CD1c-positive myeloid dendritic cell (primary cell): ENCODE measurements at regions not wholly inside any gene's neighbourhood (a gene's known extent, or its start where the extent isn't known, plus 50 kb on each side); places are given as distances from the start of the nearest gene placed in this dataset.

Experiments used
- DNase-seq: peaks from one replicate; pipeline ENCODE4 v3.0.0-alpha.2; 2016; ENCODE audit errors: extremely low spot score

DNA sequence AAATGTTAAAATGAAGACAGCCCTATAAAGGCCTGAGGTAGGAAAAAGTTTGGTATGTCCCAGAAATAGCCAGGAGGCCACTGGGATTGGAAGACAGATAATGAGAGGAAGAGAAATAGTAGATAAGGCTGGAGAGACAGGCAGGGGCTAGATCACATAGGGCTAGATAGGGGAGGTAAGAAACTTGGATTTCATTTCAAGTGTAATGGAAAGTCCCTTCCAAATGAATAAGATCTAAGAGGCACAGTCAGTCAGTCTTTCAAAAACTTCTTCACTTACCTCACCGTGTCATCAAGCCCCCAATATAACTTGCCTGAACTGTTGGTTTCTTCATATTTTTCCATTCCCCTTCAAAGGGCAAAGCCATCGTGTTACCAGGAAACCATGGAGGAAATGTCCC, 121.8 kb downstream of the SPCS3 start:
- no peak for DNase-seq

DNA sequence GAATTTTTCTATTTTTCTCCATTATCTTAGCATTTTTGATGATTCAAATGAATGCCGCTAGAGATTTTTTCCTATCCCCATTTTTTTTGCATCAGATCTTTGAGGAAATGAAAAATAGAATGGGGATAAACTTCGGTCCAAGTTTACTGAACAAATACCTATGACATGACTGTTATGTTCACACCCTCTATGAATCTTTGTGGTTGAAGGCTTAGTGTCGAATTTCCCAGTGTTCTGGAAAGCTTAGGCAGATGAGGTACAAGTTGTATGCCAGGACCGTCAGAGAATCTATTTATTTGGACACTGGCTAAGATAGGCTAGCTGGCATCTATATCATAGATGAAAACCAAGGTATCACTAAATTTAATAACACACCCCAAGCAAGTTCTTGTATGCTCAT, 123.4 kb downstream of the SPCS3 start:
- DNase-seq, result no peak

DNA sequence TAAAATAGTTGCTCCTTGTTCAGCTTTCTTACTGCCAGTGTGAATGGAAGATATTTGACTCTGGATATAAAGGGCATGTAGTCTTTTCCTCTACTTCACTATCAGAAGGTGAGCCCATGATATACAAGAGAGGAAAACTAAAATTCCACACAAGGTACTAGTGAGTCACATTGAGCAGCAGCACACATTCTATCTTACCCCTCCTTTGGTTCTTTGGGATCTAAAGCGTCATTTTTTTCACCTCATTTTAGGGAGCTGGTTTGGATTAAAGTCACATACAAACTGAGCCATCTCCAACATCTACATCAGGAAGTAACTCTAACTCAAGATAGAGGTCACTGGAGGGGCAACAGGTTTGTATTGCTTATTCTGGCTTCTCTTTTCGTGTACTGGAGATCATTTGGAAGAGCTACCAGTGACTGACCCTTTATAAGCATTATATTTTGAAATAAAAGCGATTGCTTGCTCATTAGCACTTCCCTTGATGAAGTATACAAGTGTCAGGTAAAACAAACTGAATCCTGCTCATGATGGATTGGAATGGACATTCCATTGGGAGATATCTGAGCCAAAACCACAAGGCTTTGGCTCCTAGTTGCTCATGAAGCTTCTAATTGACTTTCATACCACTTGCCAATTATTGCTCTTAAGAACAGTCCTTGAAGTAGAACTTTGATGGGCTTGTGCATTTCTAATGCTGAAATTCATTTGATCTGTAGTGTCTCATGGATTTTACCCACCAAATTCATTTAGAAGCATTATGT, 124.1 kb downstream of the SPCS3 start:
- DNase-seq, result no peak

DNA sequence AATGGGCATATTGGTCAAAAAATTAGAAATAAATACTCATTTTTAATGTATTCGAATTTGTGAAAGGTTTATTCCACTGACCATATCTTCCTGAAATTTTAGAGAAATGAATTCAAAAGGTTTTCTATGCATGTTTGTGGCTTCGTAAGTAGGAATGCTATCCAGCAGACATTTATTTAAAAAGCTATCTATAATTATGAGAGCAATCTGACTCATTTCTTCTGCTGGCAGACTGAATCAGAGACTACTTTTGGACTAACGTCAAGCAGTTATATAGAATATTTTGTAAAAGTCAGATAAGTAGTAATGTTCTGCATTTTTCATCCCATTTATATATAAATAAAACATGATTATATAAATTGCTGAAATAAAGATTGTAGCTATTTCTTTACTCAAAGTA, 125.0 kb downstream of the SPCS3 start:
- no peak for DNase-seq

DNA sequence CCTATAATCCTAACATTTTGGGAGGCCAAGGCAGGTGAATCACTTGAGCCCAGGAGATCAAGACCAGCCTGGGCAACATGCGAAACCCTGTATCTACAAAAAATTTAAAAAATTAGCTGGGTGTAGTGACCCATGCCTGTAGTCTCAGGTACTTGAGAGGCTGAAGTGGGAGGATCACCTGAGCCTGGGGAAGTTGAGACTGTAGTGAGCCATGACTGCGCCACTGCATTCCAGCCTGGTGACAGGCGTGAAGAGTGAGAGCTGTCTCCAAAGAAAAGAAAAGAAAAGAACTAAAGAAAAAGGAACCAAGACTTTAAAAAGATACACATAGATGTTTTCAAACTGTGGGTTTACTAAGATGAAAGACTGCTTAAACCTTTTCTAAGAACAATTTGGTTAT, 129.0 kb downstream of the SPCS3 start:
- no peak for DNase-seq

DNA sequence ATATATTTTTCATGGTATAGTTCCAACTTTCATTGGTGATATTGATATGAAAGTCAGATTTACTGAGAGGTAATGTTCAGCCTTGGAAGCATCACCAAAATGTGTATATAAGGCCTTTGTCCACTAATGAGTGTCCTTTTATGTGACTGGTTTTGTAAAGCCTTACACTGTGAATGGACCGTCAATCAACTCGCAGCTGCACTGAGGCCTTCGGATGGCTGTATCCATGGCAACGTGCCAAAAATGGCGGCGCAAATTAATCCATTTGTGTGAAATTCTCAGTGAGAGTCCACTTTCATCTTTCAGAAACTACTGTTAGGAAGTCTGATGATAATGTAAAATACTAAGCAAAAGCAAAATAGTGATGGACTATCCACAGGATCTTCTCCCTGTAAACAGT, 131.7 kb downstream of the SPCS3 start:
- no peak for DNase-seq

DNA sequence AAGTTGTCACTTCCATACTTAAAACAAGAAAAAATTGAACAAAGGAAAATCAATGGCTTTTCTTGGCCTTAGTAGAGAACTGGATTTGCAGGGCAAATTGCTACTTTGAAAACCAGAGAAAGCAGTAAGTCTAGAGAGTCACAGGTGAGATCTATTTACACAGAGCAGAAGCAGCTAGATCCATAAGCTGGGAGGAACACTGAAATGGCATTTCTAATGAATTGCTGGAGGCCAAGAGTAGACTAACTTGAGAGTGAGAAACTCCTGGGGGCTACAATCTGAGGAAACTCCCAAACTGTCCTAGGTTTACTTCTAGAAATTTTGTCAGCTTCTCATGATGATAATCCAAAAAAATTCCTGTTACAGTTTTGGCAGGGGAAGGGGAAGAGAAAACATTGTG, 133.3 kb downstream of the SPCS3 start:
- DNase-seq, result no peak

DNA sequence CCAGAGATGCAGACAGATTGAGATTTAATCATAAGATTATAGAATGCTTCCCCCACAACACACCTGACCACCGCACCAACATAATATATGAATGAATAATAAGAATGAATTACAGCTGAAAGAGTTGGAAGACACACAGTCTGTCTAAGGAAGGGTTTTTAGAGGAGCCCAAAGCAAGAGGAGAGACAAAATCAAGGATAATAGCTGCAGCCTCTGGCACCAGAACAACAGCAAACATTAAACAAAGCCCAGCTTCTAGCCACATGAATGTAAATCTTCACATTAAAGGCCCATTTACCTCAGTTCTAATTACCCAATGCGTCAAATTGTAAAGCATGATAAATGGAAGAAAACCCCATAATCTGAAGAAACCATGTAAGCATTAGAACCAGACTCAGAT, 133.9 kb downstream of the SPCS3 start:
- DNase-seq, result no peak

DNA sequence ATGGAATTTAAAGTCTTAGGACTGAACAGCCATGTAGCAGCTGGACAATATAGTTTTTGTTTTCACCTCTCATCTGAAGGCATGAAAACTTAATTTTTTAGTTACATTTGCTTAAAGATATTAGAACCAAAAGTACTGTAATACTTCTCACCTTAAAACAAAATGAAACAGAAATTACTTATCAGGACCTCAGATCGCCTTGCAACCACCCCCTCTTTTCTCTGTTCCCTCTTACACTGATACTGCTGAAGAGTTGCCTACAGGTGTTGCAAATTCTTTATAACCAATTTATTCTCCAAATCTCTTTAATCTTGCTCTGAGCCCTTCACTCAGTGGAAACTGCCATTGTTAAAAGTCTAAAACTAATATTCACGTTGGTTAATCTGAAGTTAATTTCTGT, 145.0 kb downstream of the SPCS3 start:
- DNase-seq, result no peak

DNA sequence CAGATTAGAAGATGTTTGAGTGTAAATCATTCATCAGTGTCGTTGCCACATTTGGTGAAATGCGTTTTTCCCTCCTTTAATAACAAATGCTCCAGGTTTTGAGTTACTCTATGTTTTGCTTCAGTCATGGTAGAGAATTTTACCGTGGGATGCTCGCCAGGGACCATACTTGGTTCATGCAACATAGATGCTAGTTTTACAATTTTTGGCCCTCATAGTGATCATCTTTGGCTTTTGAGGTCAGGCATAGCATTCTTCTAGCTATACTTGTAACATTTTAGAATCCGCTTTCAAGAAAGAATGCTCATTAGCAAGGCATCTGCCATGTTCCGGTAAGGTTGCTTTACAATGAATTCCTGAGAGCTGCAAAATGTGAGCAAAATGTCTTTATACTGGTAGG, 147.2 kb downstream of the SPCS3 start:
- no peak for DNase-seq

DNA sequence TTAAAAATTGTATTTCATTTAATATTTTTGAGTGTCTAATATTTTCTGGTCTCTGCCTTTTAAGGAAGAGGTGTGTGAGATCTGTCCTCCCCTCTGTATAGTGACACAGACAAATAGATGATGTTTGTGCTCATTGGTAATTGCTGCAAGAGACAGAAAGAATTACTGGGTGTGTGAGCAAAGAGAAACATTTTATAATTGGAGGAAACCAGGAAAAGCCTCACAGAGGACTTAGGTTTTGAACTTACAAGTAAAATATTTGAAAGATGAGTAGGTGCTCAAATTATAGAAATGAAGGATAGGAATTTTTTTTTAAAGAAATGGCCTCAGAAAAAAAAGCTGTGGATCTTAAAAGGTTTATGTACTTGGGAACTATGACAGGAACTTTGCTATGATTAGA, 149.8 kb downstream of the SPCS3 start:
- no peak for DNase-seq

DNA sequence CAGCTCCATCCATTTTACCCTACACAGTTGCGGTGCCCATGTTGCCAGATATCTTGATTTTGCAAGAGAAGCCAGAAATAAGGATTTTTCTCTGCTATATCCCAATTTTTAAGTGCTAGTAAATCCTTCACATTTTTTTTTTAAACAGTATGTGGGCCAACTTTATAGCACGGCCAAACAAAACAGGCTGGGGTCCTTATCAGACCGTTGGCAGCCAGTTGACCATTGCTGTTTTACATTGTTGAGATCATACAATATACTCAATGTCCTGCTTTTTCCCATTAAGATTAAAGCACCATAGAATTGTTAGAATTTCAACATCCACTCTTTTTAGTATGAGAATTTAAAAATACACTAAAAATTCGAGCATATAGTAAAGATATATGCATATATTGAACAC, 150.9 kb downstream of the SPCS3 start:
- DNase-seq, result no peak

DNA sequence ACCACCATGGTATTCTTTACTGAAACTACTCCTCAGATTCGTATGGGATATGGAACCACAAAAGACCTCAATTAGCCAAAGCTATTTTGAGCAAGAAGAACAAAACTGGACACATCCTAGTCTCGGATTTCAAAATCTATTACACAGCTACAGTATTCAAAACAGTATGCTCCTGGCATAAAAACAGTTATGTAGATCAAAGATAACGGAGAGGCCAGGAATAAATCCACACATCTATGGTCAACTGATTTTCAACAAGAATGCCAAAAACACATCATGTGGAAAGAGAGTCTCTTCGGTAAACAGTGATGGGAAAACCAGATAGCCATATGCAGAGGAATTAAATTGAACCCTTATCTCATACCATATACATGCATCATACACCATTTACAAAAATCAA, 155.3 kb downstream of the SPCS3 start:
- DNase-seq, result no peak

DNA sequence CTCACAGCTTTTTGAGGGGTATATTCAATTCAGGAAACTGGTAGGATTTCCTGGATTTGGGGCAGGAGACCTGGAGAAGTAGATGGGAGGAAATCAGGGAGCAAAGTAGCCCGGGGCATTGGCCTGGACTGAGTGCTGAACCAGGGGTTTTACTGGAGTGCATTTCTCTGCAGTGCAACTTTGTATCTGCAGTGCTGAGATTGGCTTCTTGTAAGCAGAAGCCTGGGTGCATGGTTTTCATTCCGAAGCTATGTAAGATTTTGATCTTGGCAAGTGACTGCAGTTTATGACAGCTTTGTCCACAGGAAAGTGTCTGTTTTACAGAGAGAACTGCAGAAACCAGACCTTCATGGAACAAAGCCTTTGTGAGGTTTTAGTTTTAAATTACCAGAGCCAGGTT, 158.3 kb downstream of the SPCS3 start:
- no peak for DNase-seq

DNA sequence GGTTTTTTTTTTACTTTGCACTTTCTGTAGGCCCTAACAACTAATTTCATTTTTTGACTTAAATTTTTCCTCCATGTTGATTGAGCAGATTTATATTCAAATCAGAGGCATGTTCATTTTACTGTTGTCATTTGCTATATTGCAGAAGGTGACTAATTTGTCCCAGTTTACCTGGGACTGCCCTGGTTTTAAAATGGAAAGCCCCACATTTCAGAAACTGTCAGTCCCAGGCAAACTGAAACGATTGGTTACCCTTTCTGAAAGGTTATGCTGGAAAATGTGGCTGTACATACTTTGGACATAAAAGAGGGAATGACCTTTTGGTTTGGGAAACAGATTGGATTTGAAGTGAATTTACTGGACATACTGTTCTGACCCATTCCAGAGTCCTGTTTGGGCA, 160.0 kb downstream of the SPCS3 start:
- DNase-seq, result no peak

DNA sequence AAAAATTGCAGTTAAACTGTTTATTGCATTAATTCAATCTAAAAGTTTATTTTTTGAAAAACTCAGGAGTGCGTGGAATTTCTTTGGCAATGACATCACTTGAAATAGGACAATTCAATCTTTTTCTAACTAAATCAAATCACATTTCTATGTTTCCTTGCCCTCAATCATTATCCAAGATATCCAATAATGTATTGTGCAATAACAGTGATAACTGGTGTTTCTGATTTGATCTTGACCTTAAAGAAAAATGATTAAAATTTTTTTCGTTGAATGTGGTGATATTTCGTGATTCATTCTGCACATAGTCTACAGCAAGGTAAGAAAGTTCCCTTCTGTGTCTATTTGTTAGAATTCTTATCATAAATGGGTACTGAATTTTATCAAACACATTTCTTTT, 163.2 kb downstream of the SPCS3 start:
- DNase-seq, result no peak

DNA sequence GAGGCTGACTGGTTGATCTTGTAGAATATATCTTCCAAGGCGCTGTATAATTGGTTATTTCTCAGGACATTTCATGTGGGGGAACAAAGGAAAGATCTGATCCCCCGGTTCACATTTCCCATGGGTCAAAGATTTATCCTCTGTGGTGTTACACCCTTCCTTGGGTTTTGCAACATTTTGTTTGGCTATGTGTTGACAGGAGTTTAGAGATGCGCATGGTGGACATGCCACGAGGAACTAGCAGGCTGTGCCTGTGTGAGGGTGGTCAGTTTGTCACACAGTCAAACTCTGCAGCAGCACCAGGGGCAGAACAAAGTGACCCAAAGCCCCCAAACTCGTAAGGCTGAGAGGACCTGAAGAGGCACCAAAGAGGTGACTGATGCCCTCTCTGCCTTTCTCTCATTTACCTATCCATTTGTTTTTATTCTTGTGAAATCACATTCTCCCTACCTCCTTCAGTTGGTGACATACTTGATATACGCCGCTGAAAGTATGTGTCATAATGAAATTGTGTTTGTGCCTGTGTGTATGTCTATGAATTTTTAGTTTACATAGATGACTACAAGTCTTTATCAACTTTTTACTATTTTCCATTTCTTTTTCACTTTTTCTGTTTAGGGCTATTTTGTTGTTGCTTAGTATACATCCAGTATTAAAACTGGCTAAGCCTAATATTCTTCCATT, 164.7 kb downstream of the SPCS3 start:
- DNase-seq, result no peak

DNA sequence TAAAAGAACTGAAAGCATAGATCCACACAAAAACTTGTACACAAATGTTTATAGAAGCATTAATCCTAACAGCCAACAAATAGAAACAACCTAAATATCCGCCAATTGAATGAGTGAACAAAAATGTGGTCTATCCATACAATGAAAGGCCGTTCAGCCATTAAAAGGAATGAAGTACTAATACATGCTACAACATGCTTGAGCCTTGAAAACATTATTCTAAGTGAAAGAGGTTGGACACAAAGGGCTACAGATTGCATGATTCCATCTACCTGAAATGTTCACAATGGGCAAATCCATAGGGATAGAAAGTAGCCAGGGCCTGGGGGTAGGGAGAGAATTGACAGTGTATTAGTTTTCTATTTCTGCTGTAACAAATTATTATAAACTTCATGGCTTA, 169.2 kb downstream of the SPCS3 start:
- no peak for DNase-seq

DNA sequence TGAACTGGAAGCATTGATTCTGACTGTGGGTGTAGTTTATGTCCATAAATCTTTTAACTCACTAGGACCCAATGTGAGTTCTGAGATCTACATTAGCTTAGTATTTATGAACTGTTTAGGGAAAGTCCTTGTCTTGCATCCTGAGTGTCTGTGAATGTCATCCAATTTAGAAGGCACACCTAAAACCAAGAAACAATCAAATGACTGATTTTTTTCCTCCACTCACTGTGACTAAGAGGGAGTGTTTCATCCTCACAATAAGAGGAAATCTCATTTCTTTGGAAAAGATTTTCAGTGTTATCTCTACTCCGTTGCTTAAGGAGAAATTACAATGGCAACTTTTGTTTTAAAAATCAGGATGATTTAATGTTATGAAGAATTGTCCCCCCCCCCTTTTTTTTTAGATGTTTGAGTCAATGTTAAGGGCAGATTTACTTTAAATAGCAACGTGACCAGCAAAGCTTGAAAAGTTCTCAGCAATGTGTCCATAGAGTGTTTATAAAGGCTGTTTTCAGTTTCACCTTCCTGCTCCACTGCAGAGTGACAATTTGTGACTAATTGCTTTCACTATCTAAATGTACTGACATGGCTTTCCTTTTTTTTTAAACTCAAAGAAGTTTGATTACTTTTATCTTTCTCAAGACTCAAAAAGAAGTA, 173.0 kb downstream of the SPCS3 start:
- no peak for DNase-seq

DNA sequence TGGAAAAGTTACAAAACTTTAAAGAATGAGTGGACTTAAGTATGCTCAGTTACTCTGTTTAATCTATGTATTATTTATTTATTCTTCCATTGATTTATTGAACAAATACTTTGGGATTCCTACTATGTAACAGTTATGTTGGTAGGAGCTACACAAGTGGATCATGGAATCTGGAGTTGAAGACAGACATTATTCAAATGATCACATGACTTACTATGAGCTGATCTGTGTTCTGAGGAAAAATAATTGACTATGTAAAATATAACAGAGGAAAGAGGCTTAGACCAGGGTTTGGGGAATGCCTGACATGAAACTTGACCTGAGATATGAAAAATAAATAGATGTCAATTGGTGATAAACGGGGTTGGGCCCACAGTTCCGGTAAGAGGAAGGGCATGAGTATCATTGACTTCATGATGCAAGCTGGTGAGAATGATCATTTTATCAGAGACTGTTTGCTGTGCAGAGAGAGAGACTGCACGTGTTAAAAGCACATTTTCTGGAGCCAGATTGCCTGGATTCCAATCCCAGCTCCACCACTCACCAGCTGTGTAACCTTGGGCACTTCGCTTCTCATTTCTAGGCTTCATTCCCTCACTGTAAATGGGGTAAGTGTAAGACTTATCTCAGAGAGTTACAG, 179.0 kb downstream of the SPCS3 start:
- DNase-seq, result no peak

DNA sequence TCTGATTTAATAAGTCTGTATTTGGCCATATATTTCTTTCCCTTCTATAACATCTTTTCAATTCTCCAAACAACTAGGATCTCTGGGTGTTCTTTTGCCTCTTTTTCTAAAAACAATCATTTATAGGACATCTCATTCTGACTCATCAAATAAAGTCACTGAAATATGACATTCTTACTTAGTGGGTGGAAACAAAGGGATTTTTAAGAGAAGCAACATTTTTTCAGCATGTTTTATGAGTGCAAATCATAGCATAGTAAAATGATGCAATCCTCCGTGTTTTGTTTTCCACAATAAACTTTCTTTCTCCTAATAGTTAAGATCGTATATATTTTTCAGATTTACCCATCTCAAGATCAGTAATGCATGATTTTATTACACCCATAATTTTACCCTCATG, 179.8 kb downstream of the SPCS3 start:
- DNase-seq, result no peak

DNA sequence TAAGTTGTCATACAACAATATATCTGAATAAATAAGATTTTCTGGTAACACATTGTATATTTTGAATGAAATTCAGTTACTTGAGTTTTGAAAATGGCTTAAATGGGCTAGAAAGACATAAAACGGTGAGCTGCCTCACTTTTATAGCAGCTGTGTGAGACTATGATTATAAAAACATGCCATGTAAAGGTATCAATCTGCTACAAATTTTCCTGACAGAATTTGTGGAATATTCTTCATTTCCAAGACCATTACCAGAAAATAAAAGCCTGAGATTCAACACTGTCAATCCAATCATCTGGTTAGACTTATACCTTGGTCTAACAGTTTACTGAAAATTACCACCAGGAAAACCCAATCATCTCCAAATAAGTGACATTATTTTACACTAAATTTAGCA, 181.1 kb downstream of the SPCS3 start:
- no peak for DNase-seq

DNA sequence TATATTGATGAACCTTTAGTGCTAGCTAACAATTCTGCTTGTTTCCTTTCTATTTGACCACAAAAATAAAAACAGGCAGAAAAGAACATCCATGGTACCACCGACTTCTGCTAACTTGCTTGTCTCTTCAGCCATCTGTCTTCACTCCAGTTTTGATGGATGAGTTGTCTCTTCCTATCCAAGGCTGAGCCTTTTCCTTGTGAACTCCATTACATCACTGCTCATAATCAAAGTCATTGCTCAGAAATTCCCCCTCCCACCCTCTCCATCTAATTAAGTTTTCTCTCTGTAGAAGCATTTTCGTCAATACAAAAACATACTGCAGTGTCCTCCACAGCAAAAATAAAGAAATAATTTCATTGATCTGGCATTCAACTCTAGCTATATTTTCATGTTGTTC, 184.4 kb downstream of the SPCS3 start:
- no peak for DNase-seq
